ENCODE measurements at regions not wholly inside any gene's neighbourhood (a gene's known extent, or its start where the extent isn't known, plus 50 kb on each side); places are given as distances from the start of the nearest gene placed in this dataset.
"Not testable (repeated sequence)": the region's sequence is repeated elsewhere in the genome, so short reads cannot be mapped to it uniquely, and the experiment has no call there.

DNA sequence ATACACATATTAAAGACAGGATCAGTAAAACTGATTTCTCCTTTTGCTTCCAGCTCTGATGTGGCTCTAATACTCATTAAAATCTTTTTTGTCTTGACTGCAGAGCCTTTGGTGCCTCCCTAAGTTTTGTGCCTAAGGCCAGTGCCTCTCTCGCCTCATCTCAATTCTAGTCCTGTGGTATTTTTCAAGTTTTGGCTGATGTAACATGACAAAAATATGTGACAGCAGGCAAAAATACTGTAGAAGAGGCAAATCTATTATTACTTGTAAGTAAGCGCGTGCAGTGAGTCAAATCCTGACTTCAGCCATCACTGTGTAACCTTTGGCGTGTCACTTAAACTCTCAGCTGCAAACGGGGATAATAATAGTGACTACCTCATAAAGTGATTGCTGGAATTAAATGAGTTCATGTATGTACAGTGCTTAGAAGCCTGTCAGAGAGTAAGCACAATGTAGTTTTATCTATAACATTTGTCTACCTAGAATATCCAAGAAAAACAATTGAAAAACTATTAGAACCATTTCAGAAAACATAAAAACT lies 74.0 kb downstream of the MAB21L3 start:
- no peak for DNase-seq
- in situ Hi-C loops (cut with HindIII; ENCODE audit: low pct_ligation_motif_present, low pct_unique_long_range_greater_than_20kb, low sequenced_read_pairs): no loop called here

DNA sequence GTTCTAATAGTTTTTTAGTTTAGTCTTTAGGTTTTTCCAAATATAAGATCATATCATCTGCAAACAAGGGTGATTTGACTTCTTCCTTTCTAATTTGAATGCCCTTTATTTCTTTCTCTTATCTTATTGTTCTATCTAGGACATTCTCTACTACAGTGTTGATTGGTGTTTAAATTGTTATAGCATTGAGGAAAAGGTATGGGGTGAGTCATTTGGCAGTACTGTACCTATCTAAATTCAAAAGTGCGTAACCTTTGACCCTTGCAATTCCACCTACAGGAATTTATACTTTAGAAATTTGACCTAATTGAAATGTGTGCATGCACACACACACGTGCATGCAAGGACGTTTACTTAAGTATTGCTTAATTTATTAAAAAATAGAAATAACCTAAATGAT lies 78.3 kb downstream of the MAB21L3 start:
- no peak for DNase-seq
- in situ Hi-C loops (cut with HindIII; ENCODE audit: low pct_ligation_motif_present, low pct_unique_long_range_greater_than_20kb, low sequenced_read_pairs): no loop called here

DNA sequence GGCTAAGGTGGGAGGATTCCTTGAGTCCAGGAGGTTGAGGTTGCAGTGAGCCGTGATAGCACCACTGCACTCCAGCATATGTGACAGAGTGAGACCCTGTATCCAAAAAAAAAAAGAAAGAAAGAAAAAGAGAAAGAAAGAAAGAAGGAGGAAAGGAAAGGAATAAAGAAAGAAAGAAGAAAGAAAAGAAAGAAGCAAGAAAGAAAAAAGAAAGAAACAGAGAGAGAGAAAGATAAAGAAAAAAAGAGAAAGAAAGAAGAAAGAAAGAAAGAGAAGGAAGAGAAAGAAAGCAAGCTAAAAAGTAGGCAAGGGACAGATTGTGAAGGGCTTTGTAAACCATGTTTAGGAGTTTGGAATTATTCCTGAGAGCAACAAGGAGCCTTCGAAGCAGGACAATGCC lies 80.1 kb downstream of the MAB21L3 start:
- no peak for DNase-seq
- in situ Hi-C loops (cut with HindIII; ENCODE audit: low pct_ligation_motif_present, low pct_unique_long_range_greater_than_20kb, low sequenced_read_pairs): no loop called here

DNA sequence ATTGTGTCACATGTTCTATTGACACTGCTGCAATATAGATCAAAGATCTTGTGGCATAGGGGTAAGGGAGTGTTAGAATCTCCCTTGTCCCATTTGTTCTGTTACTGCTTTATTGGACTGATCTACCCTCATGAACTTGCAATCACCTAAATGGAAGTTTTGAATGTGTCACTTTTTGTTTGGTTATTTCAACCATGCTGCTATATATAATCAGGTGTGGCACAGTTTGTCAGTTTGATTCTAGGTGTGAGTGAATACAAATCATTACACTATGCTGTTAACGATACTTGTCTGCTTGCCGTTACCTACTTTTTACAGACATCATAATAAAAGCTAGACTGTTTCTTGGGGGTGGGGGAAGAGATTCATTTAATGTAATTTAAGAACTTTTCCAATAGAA lies 82.6 kb downstream of the MAB21L3 start:
- in situ Hi-C loops (cut with HindIII; ENCODE audit: low pct_ligation_motif_present, low pct_unique_long_range_greater_than_20kb, low sequenced_read_pairs): no loop called here
- no peak for DNase-seq

DNA sequence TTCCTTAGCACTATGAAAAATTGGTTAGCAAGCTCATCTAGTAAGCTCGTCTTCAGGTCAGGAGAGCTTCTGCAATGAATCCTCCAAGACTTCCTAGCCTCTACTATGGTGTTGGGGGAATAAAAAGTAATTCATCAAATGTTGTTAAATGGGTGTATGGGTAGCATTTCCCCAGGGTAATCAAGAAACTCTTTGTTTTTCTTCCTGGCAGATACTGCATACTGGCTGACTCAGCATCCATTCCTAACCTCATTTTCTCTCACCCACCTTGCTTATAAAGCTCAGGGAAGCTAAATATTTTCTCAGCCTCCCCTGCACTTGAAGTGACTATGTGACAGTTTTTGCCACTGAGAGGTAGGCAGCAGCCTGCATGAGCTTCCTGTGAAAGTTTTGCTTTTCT lies 83.4 kb downstream of the MAB21L3 start:
- in situ Hi-C loops (cut with HindIII; ENCODE audit: low pct_ligation_motif_present, low pct_unique_long_range_greater_than_20kb, low sequenced_read_pairs): no loop called here

DNA sequence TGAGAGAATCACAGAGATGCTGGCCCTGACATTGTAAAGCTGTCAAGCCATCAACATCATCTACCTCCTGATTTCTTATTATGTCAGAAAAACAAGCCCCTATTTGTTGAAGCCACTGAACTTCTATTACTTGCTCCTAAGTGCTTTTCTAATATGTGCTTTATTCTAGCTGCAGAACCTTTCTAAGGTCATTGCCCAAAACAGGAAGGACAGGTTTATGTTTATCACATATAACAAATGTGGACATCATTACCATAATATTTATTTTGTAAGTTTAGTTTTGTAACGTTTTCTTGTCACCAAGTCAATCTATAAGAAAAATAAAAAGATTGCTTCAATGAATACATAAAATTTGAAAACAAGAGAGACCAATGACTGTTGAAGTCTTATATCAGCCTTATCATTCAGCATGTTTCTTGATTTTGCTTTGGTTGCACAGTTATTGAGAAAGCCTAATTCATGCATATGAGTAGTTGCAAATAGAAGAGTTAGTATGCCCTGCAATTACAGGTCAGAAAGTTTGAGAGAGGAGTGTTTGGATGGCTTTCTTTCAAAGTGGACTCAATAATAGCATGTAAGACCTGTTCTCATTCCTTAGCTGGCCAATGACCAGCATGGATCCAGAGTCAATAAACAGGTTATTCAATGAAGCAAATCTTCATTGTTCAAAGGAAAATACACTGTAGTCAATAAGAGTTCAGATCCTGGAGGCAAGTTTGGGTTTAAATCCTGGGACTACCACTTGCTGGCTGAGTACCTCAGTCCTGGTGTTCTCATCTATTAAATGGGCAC lies 84.1 kb downstream of the MAB21L3 start:
- in situ Hi-C loops (cut with HindIII; ENCODE audit: low pct_ligation_motif_present, low pct_unique_long_range_greater_than_20kb, low sequenced_read_pairs): no loop called here
- no peak for DNase-seq

More for the DNA sequence above, 83.4 kb downstream of the MAB21L3 start:
- no peak for DNase-seq

DNA sequence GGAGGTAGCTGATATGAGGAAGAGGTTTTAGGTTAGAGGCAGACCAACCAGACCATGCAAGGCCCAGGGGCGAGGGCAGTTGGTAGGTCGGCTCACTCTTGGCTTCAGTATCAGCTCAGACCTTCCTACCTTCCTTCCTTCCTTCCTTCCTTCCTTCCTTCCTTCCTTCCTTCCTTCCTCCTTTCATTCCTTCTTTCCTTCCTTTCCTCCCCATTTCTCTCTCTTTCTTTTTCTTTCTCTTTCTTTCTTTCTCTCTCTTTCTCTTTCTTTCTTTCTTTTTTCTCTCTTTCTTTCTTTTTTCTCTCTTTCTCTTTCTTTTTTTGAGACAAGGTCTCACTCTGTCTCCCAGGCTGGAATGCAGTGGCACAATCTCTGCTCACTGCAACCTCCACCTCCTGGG lies 89.1 kb downstream of the MAB21L3 start:
- DNase-seq; in situ Hi-C loops (cut with HindIII; ENCODE audit: low pct_ligation_motif_present, low pct_unique_long_range_greater_than_20kb, low sequenced_read_pairs): not testable (repeated sequence)

DNA sequence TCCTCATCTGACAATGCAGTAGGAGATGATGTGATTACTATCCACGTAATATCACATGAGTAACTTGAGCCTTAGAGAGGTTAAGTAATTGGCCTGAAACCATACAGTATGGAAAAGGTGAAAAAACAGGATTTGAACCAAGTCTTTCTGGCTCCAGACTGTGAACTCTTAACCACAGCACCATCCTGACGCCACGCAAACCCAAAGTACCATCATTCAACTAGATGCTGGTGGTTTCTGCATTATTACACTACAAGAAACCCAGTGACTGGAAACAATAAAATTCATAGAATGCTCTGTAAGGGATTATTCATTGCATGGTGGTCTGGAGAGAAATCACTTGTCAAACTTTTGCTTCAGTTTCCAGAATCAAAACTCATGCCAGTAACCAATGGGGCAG lies 90.7 kb downstream of the MAB21L3 start:
- in situ Hi-C loops (cut with HindIII; ENCODE audit: low pct_ligation_motif_present, low pct_unique_long_range_greater_than_20kb, low sequenced_read_pairs): no loop called here
- no peak for DNase-seq

DNA sequence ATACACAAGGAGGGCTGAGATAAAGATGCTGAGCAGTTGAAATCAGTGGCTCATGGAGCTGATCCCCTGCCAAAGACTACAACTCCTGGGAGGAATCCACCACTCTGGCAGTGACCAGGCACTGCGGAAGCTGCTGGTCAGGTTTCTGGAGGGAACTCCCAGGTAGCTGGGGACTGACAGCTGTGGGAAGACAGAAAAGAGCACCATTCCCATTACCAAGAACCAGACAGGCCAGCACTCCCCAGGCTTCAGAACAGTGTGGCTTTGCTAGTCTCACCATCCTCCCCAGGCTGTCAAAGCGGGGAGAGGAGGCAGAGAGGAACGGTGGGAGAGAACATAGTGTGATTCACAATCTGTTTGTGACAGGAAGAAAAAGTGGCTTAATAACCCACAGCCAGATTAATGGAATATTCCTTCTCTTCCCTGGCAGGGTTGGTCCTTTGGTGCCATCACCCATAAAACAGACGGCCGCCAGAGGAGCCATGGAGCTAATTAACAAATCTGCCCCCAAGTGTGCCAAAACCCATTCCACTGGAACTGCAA lies 92.1 kb downstream of the MAB21L3 start:
- no peak for DNase-seq
- in situ Hi-C loops (cut with HindIII; ENCODE audit: low pct_ligation_motif_present, low pct_unique_long_range_greater_than_20kb, low sequenced_read_pairs): no loop called here

DNA sequence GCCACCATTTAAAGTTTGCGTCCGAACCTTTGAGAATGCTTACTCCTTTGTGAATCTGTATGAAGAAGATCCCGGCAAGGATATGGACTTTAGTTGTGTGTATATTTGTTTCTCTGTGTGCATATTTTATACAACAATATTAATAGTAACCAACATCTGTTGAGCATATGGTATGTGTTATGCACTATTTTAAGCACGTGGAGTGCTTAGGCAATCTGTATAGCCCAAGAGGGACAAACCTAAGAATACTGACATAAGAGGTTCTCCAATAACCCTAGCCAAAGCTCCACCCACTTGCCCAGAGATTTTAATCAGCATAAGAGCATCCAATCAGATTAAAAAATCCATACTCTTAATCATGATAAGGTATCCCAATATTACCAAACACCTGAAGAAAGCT lies 92.7 kb downstream of the MAB21L3 start:
- DNase-seq: no peak
- in situ Hi-C loops (cut with HindIII; ENCODE audit: low pct_ligation_motif_present, low pct_unique_long_range_greater_than_20kb, low sequenced_read_pairs): no loop called here

DNA sequence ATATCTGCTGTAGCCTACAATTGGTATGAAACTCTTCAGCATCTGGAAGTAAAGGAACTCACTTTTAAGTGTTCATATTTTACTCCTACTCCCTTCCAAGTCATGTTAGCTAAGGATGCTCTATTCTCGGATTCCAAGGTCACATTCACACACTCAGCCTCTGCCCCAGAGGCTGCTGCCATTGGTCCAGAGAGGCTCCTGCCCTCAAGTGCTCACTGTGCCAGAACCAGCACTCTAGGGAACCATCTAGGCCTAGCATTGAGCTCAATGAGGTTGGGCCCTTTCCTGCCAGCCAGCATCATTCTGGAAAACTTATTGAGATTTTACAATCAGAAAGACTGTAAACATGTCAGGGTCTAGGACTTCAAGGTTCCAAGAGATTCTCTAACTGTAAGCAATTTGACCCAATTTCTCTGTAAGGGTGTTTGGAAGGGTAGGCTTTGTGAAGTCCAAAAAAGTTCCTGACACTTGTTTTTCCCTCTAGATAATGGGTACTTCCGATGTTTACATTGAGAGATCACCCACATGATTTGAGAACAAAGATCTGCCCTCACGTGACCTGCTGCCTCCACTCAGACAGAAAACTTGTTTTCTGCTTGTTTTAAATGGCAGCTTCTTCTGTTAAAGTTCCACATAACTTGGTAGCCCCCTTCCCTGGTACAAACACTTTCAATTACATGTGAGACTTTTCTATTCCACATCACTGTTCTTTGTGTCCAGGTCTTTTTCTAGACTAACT lies 94.9 kb downstream of the MAB21L3 start:
- DNase-seq: no peak
- in situ Hi-C loops (cut with HindIII; ENCODE audit: low pct_ligation_motif_present, low pct_unique_long_range_greater_than_20kb, low sequenced_read_pairs): no loop called here

DNA sequence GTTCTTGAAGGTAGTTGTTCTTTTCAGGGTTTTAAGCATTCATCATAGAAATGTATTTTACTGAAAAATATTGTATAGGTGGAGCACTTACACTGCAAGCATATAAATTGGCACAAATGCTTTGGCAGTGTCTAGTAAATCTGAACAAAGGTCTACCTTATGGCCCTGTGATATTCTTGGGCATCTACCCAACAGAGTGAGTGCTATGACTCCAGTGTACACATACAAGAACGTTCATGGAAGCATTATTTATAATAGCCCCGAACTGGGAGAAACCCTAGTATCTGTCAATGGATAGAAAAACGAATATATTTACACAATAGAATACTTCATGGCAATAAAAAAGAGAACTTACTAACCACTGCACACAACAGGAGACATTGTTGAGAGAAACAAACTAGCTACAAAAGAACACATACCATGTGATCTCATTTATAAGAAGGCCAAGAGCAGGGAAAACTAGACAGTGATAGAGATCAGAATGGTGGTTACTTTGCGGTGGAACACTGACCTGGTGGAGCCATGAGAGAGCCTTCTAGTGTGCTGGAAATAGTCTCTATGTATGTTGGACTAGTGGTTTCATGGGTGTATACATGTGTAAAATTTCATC lies 96.0 kb downstream of the MAB21L3 start:
- in situ Hi-C loops (cut with HindIII; ENCODE audit: low pct_ligation_motif_present, low pct_unique_long_range_greater_than_20kb, low sequenced_read_pairs): no loop called here
- no peak for DNase-seq

DNA sequence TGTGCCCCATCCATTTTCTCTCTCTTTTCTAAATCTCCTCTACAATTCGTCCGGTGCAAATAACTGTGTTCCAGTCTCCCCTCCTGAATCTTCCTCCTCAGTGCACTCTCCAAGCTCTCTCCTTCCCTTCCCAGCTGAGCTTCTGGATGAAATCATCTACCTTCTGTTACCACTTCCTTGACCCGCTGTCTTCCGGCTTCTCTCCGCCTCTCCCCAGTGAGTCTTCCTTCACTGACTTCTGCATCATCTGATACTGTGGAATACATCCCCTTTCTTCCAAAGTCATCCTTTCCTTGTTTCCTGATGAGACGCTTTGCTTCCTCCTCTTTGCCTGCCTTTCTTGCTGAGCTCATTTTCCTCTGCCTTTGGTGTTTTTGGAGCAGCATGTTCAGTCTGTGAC lies 96.9 kb downstream of the MAB21L3 start:
- in situ Hi-C loops (cut with HindIII; ENCODE audit: low pct_ligation_motif_present, low pct_unique_long_range_greater_than_20kb, low sequenced_read_pairs): no loop called here
- DNase-seq: no peak

DNA sequence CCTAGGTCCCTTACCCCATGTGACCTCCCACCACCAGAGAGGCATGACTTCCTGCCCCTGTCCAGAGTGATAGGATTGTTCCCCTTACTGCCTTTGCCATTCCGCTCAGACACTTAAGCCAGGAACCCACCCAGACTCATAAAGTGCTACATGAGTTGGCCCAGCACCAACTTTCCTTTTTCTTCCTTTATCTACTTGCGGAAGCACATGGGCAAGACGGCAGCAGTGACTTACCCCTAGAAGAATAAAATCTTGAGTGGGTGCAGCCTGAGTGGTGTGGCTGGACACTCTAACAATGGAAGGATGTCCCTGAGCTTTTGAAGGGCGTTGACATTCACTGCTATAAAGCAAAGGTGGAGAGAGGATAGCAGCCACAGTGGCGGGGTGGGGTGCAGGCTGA lies 100.1 kb downstream of the MAB21L3 start:
- DNase-seq: no peak
- in situ Hi-C loops (cut with HindIII; ENCODE audit: low pct_ligation_motif_present, low pct_unique_long_range_greater_than_20kb, low sequenced_read_pairs): no loop called here

DNA sequence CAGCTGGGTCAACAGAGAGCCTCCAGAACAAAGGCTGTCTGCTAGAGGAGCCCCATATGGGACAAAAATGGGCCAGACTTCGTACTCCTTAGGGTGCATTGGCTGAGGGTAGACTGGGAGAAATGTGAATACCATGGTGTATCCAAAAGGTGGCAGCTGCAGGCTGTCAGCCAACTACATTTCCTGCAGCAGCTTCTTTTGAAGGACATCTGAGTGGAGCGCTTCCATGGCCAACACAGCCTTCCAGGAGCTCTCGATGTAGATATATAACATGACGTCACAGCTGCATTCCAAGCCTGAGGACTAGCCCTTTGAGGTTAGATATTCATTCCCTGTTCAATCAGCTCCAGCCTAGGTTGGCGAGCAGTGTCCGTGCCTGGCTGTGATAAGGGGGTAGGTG lies 107.7 kb downstream of the MAB21L3 start:
- DNase-seq: no peak
- in situ Hi-C loops (cut with HindIII; ENCODE audit: low pct_ligation_motif_present, low pct_unique_long_range_greater_than_20kb, low sequenced_read_pairs): no loop called here

DNA sequence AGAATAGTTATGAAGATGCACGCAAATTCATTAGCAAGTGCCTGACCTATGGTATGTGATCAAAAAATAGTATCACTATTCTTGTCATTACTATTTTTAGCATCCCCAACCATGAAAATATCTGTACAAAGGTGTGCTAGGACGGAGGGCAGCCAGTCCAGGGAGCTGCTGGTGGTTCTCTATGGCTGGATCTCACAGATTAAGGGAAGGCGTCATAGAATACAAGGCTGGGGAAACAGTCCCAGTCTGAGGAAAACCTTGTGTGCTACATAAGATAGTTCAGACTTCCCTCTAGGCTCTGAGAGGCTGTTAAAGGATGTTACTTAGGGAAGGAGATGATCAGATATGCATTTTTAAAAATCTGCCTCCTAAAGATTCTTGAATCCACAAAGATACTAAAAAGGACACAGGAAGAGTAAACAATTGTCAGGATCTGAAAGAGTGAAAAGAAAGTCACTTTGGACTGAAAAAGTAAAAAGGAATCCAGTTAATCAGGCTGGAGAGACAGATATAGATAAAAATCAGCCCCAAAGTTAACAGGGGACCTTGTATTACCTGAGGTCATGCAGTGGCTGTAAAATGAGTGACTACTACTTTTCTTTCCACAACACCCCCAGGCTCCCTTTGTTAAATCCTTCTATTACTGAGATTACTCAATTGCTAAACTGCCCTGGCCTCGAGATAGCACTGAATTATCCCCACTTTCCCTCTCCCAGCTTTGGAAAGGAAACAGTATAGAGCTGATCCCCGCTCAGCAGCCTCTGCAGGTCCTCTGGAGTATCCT lies 108.6 kb downstream of the MAB21L3 start:
- in situ Hi-C loops (cut with HindIII; ENCODE audit: low pct_ligation_motif_present, low pct_unique_long_range_greater_than_20kb, low sequenced_read_pairs): no loop called here
- DNase-seq: no peak

DNA sequence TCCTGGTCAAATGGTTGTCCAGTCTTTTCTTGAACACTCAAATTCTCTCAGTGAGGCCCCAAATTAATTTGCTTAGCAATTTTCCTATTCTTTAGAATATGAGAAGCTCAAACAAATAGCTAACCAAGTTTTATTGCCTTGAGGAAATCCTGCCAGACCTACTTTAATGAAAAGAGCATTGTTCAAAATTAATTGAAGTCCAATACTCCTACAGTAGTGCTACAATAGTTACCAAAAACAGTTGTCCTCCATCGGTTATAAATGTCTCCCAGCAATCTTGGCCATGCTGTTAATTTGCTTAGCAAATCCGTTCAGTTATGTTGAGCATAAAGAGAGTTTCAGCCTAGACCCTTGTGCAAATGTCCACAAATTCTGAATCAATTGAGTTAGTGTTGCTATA lies 112.9 kb downstream of the MAB21L3 start:
- DNase-seq: no peak
- in situ Hi-C loops (cut with HindIII; ENCODE audit: low pct_ligation_motif_present, low pct_unique_long_range_greater_than_20kb, low sequenced_read_pairs): no loop called here

DNA sequence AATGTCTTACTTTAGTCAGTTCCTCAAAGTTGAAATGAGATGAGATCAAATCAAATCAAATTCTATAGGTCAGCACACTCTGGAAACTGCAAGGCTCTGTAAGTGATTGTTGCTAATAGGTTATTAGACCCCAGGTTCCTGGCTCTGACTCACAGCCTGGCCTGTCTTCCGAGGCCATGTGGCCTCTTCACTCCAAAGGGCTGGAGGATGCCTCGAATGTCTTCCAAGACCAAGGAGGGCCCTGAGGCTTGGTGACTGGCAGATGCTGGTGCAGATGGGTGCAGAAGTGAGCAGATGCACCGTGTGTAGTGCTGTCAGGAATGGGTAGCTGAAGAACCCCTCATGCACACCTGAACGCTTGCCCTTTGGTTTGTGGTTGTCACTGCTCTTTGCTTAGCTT lies 113.4 kb downstream of the MAB21L3 start:
- DNase-seq: no peak
- in situ Hi-C loops (cut with HindIII; ENCODE audit: low pct_ligation_motif_present, low pct_unique_long_range_greater_than_20kb, low sequenced_read_pairs): no loop called here

DNA sequence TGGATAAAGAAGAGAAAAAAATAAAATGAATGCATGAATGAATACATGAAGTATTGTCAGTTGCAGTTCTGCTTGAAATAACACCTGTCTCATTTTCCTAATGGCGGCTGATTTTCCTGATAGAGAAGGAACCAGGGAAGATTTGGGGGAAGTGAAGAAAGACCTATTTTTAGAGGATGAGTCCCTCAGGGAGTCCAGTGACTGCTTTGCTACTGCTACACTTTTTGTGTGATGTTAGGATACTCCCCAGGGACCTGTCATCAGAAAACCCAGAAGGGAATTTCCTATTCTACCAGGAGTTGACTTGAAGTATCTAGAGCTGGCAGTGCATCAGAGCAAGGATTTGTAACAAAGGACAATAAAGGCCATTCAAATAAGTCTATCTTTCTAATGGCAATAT lies 114.8 kb downstream of the MAB21L3 start:
- no peak for DNase-seq
- in situ Hi-C loops (cut with HindIII; ENCODE audit: low pct_ligation_motif_present, low pct_unique_long_range_greater_than_20kb, low sequenced_read_pairs): no loop called here

Data from ACHN (cell line).